ENCODE measurements at regions not wholly inside any gene's neighbourhood (a gene's known extent, or its start where the extent isn't known, plus 50 kb on each side); places are given as distances from the start of the nearest gene placed in this dataset.

GRCh38 chr2:43159797-43160196 lies 66.6 kb downstream of the ZFP36L2 start:
- no peak for TF ChIP-seq TCF7L2 (IDR thresholded peaks at IDR 0.05; ENCODE audit: low read depth, low read length)
- no peak for TF ChIP-seq CTCF (IDR thresholded peaks at IDR 0.05)
- TF ChIP-seq REST (IDR thresholded peaks at IDR 0.05; ENCODE audit: insufficient read depth in 1 of 2, low read depth in 2 of 2, low read length in 1 of 2) = no peak
- no peak for TF ChIP-seq SIN3A (IDR thresholded peaks at IDR 0.05; ENCODE audit: borderline replicate concordance, insufficient read depth, low read depth, low read length)
- in situ Hi-C loops (cut with HindIII; ENCODE audit: low pct_unique_long_range_greater_than_20kb, low sequenced_read_pairs) (no loop called here), intact Hi-C loops (cut with micrococcal nuclease; ENCODE audit: unreplicated experiment) (no loop called here)
- no peak overlapping the region for H3K27ac ChIP-seq (ENCODE audit: low read length)
- ATAC-seq (no peak), DNase-seq (ENCODE audit: low read depth, low spot score) (no peak)
- no peaks in the 10 kb centered on the region for H3K36me3 ChIP-seq (ENCODE audit: control insufficient read depth, insufficient read depth, low read length)
- ChIA-PET POLR2A (no interaction called here), CTCF (no interaction called here)
- no TSS peak for BruUV-seq (replicated peaks)
- H3K9me3 ChIP-seq (ENCODE audit: control insufficient read depth, insufficient read depth, low read depth, low read length) = no peaks in the 10 kb centered on the region
- no peaks in the 10 kb centered on the region for H3K27me3 ChIP-seq (ENCODE audit: control insufficient read depth, insufficient read depth, low read length)
- H3K4me3 ChIP-seq (ENCODE audit: low read depth in 2 of 2, low read length in 2 of 2) = no peak overlapping the region
- H3K4me1 ChIP-seq (ENCODE audit: control insufficient read depth, insufficient read depth, low read length) = peaks cover 15% of the 10 kb centered on the region

- H3K9me3 ChIP-seq (ENCODE audit: control insufficient read depth, insufficient read depth, low read depth, low read length) = no peaks in the 10 kb centered on the region
- peaks cover 15% of the 10 kb centered on the region for H3K4me1 ChIP-seq (ENCODE audit: control insufficient read depth, insufficient read depth, low read length)
- DNase-seq (ENCODE audit: low read depth, low spot score) (no peak), ATAC-seq (peak; percentile 80)
- no peak for TF ChIP-seq TCF7L2 (IDR thresholded peaks at IDR 0.05; ENCODE audit: low read depth, low read length)
- TF ChIP-seq POLR2AphosphoS5 (IDR thresholded peaks at IDR 0.05; ENCODE audit: low read depth, low read length) = no peak
- TF ChIP-seq REST (IDR thresholded peaks at IDR 0.05; ENCODE audit: insufficient read depth in 1 of 2, low read depth in 2 of 2, low read length in 1 of 2) = no peak
- TF ChIP-seq CTCF (IDR thresholded peaks at IDR 0.05) = no peak
- TF ChIP-seq SIN3A (IDR thresholded peaks at IDR 0.05; ENCODE audit: borderline replicate concordance, insufficient read depth, low read depth, low read length) = no peak
- ChIA-PET CTCF (interaction anchor here (0.6 to 0.8 kb wide), 2 partner anchors 112 to 183 kb away, joined by 4 to 5 read pairs; no protein-coding TSS in a partner anchor), POLR2A (interaction anchor here (0.6 kb wide), 1 partner anchor 653 kb away, joined by 6 read pairs; no protein-coding TSS in a partner anchor)
- no peaks in the 10 kb centered on the region for H3K36me3 ChIP-seq (ENCODE audit: control insufficient read depth, insufficient read depth, low read length)
- H3K27me3 ChIP-seq (ENCODE audit: control insufficient read depth, insufficient read depth, low read length) = no peaks in the 10 kb centered on the region
- intact Hi-C loops (cut with micrococcal nuclease; ENCODE audit: unreplicated experiment) (no loop called here), in situ Hi-C loops (cut with HindIII; ENCODE audit: low pct_unique_long_range_greater_than_20kb, low sequenced_read_pairs) (no loop called here)
- peak overlapping the region in 1 of 2 experiments; percentile 5; a peak in 2 of 4 replicates for H3K4me3 ChIP-seq (ENCODE audit: low read depth in 2 of 2, low read length in 2 of 2)
- no TSS peak for BruUV-seq (replicated peaks)
- H3K27ac ChIP-seq (ENCODE audit: low read length) = peak overlapping the region; percentile 74
Observed at GRCh38 chr2:43158259-43158880, 68.0 kb downstream of the ZFP36L2 start.

All from Panc1 (cell line).